Nephron progenitor cell (in vitro differentiated cells): ENCODE measurements at regions not wholly inside any gene's neighbourhood (a gene's known extent, or its start where the extent isn't known, plus 50 kb on each side); places are given as distances from the start of the nearest gene placed in this dataset.

ENCODE experiments used
- DNase-seq: peaks from one replicate; pipeline ENCODE4 v3.0.0; 2021
- H3K27ac Mint-ChIP-seq: 2 replicates; pipeline ENCODE4 v1.8.0; 2021; ENCODE audit warnings: mild to moderate bottlenecking, moderate library complexity, mixed read lengths
- H3K27me3 Mint-ChIP-seq: 2 replicates; pipeline ENCODE4 v1.8.0; 2021; ENCODE audit warnings: mild to moderate bottlenecking, low read depth, mixed read lengths; ENCODE audit not compliant: poor library complexity
- H3K36me3 Mint-ChIP-seq: 2 replicates; pipeline ENCODE4 v1.8.0; 2021; ENCODE audit warnings: low read depth, mixed read lengths
- H3K4me1 Mint-ChIP-seq: 2 replicates; pipeline ENCODE4 v1.8.0; 2021; ENCODE audit warnings: mixed read lengths
- H3K4me3 Mint-ChIP-seq: 2 replicates; pipeline ENCODE4 v1.8.0; 2021; ENCODE audit warnings: mild to moderate bottlenecking, moderate library complexity, mixed read lengths
- H3K9me3 Mint-ChIP-seq: 2 replicates; pipeline ENCODE4 v1.8.0; 2021; ENCODE audit warnings: mild to moderate bottlenecking, moderate library complexity, mixed read lengths
- TF ChIP-seq, protein P1 (sequence below): fragments of 200-600 bp; sonication (generic); IDR thresholded peaks from 2 replicates; pipeline ENCODE4 v1.5.0; 2021; ENCODE audit warnings: antibody characterized with exemption

DNA sequence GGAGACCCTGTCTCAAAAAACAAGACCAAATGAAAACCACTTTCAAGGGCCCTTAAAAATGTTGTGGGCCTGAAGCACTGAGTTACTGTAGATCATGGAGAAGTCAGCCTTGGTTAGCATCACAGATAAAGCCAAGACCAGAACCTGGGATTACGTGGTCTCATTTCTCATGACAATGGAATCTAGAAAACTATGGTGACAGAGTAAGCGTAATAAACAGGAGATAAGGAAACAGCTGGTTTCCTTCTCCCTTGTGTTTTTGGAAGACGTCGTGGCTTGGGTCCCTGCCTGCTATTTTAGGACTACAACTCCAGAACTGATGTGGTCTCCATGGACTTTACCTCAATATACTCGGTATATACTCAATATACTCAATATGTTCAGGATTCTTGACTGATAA lies 180.7 kb upstream of the ZFHX3 start:
- no peak overlapping the region for H3K4me3 Mint-ChIP-seq
- TF ChIP-seq, protein P1, sequence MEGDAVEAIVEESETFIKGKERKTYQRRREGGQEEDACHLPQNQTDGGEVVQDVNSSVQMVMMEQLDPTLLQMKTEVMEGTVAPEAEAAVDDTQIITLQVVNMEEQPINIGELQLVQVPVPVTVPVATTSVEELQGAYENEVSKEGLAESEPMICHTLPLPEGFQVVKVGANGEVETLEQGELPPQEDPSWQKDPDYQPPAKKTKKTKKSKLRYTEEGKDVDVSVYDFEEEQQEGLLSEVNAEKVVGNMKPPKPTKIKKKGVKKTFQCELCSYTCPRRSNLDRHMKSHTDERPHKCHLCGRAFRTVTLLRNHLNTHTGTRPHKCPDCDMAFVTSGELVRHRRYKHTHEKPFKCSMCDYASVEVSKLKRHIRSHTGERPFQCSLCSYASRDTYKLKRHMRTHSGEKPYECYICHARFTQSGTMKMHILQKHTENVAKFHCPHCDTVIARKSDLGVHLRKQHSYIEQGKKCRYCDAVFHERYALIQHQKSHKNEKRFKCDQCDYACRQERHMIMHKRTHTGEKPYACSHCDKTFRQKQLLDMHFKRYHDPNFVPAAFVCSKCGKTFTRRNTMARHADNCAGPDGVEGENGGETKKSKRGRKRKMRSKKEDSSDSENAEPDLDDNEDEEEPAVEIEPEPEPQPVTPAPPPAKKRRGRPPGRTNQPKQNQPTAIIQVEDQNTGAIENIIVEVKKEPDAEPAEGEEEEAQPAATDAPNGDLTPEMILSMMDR, result no peak
- no peaks in the 10 kb centered on the region for H3K36me3 Mint-ChIP-seq
- DNase-seq, result no peak
- H3K9me3 Mint-ChIP-seq, result no peaks in the 10 kb centered on the region
- H3K4me1 Mint-ChIP-seq, result peaks cover 10% of the 10 kb centered on the region
- H3K27ac Mint-ChIP-seq, result no peak overlapping the region
- peaks cover 15% of the 10 kb centered on the region for H3K27me3 Mint-ChIP-seq

DNA sequence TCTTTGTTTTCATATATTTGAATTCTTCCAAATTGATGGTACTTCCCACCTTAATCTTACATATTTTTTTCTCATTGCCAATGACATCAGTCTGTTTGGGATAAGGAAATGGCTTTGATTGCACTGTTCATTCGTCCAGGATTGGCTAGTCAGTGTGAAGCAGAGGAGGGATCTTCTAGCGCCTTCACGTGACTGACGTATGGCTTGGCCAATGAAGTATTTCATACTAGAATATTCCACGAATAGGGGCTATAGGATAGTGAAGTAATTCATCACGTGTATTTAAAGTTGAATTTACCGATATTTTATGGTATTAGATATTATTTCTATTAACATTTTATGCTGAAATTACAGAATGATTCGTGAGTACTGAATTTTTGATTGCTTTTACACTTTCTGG lies 178.7 kb upstream of the ZFHX3 start:
- no peak for DNase-seq
- no peaks in the 10 kb centered on the region for H3K36me3 Mint-ChIP-seq
- peaks cover 4% of the 10 kb centered on the region for H3K27me3 Mint-ChIP-seq

DNA sequence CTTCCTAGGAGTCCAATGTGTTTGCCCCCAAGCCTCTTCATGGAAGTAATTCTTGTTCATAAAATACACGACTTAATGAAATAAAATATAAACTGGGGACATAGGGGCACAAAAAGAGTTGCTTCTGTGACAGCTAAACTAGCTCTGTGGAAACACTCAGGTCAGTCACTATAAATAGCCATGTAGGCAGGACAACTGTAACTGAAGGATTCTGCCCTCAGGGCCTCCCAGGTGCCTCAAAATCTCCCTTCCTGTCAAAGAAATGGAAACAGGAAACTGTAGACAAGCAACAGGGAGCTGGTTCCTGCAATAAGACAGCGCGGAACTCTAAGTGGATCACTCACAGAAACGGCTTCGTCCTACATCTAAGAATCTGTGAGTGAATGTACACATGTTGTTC lies 178.1 kb upstream of the ZFHX3 start:
- Mint-ChIP-seq H3K27ac (no peak overlapping the region), H3K4me1 (no peaks in the 10 kb centered on the region), H3K27me3 (no peaks in the 10 kb centered on the region), H3K9me3 (no peaks in the 10 kb centered on the region), H3K36me3 (no peaks in the 10 kb centered on the region), H3K4me3 (no peak overlapping the region)
- TF ChIP-seq, protein P1, result no peak
- no peak for DNase-seq

More for the DNA sequence above, 178.7 kb upstream of the ZFHX3 start:
- H3K4me1 Mint-ChIP-seq, result no peaks in the 10 kb centered on the region
- no peaks in the 10 kb centered on the region for H3K9me3 Mint-ChIP-seq
- no peak overlapping the region for H3K27ac Mint-ChIP-seq
- TF ChIP-seq, protein P1, result no peak
- H3K4me3 Mint-ChIP-seq, result no peak overlapping the region

DNA sequence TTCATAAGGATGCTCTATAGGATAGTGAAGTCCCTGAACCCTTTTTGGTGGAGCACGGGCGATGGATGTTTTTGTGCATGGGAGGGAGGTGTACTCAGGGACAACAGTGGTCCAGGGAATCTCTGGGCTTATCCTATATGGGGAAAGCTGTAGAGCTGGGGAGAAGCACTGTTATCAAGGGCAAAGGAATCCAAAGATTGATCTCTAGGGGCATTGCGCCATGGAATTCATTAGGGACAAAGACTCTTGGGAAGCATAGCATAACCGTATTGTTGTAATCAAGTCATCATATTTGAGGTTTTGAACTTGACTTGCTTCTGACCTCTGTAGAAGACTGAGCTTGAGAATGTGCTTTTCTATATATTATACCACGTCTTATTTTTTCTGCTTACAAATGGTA lies 172.9 kb upstream of the ZFHX3 start:
- Mint-ChIP-seq H3K4me1 (peaks cover 5% of the 10 kb centered on the region), H3K9me3 (peaks cover 9% of the 10 kb centered on the region), H3K27me3 (no peaks in the 10 kb centered on the region), H3K36me3 (no peaks in the 10 kb centered on the region), H3K27ac (no peak overlapping the region), H3K4me3 (no peak overlapping the region)
- TF ChIP-seq, protein P1, result no peak
- DNase-seq, result no peak

DNA sequence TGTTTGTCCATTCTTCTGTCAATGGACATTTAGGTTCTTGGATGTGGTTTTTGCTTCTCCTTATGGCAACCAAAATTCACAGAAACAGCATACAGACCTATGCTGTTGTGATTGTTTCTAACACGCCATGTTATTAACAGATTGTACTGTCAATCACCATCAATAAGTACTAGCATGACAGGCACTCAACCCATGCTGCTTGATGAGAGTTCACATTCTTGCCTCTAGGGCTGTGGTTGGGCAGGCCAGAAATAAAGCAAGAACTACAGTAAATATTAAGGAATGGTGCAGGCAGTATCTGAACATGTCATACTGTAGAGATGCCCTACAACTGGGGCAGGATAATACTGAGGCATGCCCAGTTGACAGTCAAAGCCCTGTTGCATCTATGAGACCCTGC lies 171.2 kb upstream of the ZFHX3 start:
- Mint-ChIP-seq H3K27ac (no peak overlapping the region), H3K36me3 (no peaks in the 10 kb centered on the region), H3K9me3 (peaks cover 14% of the 10 kb centered on the region), H3K4me3 (no peak overlapping the region), H3K4me1 (peaks cover 15% of the 10 kb centered on the region), H3K27me3 (no peaks in the 10 kb centered on the region)
- no peak for DNase-seq
- TF ChIP-seq, protein P1, result no peak

DNA sequence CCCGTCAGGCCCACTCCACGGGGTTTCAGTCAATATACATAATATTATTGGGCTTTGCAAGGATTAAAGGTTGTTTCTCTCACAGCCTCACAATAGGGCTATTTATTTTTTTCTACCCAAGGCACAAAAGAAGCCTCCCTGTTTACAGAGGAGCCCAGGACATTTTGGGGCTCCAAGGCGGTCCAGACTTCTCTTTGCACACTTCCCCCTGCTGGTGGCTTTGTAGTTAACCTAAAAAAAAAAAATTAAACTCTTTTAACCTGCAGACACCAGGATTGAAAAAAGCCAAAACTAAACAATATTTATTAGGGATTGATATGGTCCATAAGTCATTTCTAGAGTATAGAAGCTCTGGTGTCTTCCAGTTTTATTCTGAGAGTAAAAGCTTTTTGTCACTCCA lies 169.7 kb upstream of the ZFHX3 start:
- Mint-ChIP-seq H3K4me1 (peaks cover 30% of the 10 kb centered on the region), H3K36me3 (no peaks in the 10 kb centered on the region), H3K27me3 (no peaks in the 10 kb centered on the region), H3K4me3 (no peak overlapping the region), H3K9me3 (peaks cover 14% of the 10 kb centered on the region), H3K27ac (no peak overlapping the region)
- TF ChIP-seq, protein P1, result peak; percentile 22
- no peak for DNase-seq
